H1 (cell line): ENCODE measurements at regions not wholly inside any gene's neighbourhood (a gene's known extent, or its start where the extent isn't known, plus 50 kb on each side); places are given as distances from the start of the nearest gene placed in this dataset.

Source experiments
- CTCF ChIA-PET: fragments of 300-600 bp; sonication (Branson Sonifier 250); formaldehyde crosslinking; loops from one replicate; lab custom pipeline; 2021; ENCODE audit not compliant: partially characterized antibody; lab: Charles Lee
- POLR2A ChIA-PET: fragments of 300-600 bp; sonication (Branson Sonifier 250); formaldehyde crosslinking; loops from one replicate; lab custom pipeline; 2021; ENCODE audit warnings: inconsistent platforms; ENCODE audit not compliant: partially characterized antibody; lab: Charles Lee
- DNase-seq, 2 experiments: peaks; one replicate each; pipeline versions ENCODE4 v3.0.0 to v3.0.0-alpha.2; 2010 to 2022; ENCODE audit warnings: low spot score in 2 of 2, low read depth in 1 of 2, mixed read lengths in 1 of 2
- FAIRE-seq: peaks from 2 replicates; lab custom pipeline; 2011; peaks lifted over from hg19 to GRCh38; lab: Jason Lieb, UNC
- H2AFZ ChIP-seq: 2 replicates; pipeline ENCODE4 v1.8.1; 2012; ENCODE audit warnings: low read length, inconsistent platforms
- H2AK5ac ChIP-seq: 2 replicates; pipeline ENCODE4 v1.6.1; 2013; ENCODE audit warnings: low read depth, low read length
- H2BK120ac ChIP-seq: replicated peaks from 2 replicates; pipeline ENCODE3; 2013; ENCODE audit warnings: low read depth, low read length, inconsistent platforms
- H2BK12ac ChIP-seq: 2 replicates; pipeline ENCODE4 v1.6.1; 2013; ENCODE audit warnings: low read depth, low read length
- H2BK15ac ChIP-seq: 2 replicates; pipeline ENCODE4 v1.6.1; 2013; ENCODE audit warnings: low read length
- H2BK20ac ChIP-seq: 2 replicates; pipeline ENCODE4 v1.6.1; 2013; ENCODE audit warnings: low read length
- H2BK5ac ChIP-seq: 2 replicates; pipeline ENCODE4 v1.6.1; 2013; ENCODE audit warnings: low read depth, low read length
- H3K14ac ChIP-seq: 2 replicates; pipeline ENCODE4 v1.6.1; 2013; ENCODE audit warnings: inconsistent platforms; ENCODE audit not compliant: insufficient read length
- H3K18ac ChIP-seq: 2 replicates; pipeline ENCODE4 v1.6.1; 2013; ENCODE audit warnings: low read length; ENCODE audit errors: extremely low read depth
- H3K23ac ChIP-seq: 2 replicates; pipeline ENCODE4 v1.6.1; 2013; ENCODE audit warnings: inconsistent platforms; ENCODE audit not compliant: insufficient read length
- H3K23me2 ChIP-seq: 2 replicates; pipeline ENCODE4 v1.6.1; 2013; ENCODE audit warnings: low read depth, low read length
- H3K27ac ChIP-seq: 2 replicates; pipeline ENCODE4 v1.6.1; 2011; ENCODE audit warnings: low read depth, low read length, inconsistent platforms
- H3K27me3 ChIP-seq, 4 experiments: replicated peaks in 1 of 4; 1 replicate in 1 of 4; 2 replicates in 3 of 4; pipeline versions ENCODE4 v1.6.1 to v1.8.1; 2011 to 2013; ENCODE audit warnings: low read length in 3 of 4, mild to moderate bottlenecking in 3 of 4, inconsistent platforms in 2 of 4, mixed read lengths in 2 of 4, moderate library complexity in 1 of 4; ENCODE audit not compliant: control insufficient read depth in 3 of 4, insufficient read depth in 3 of 4; ENCODE audit errors: extremely low read depth in 1 of 4
- H3K36me3 ChIP-seq, 4 experiments: 2 replicates each; pipeline versions ENCODE4 v1.6.1 to v1.8.1; 2011 to 2013; ENCODE audit warnings: mild to moderate bottlenecking in 4 of 4, low read length in 3 of 4, moderate library complexity in 2 of 4, control low read depth in 1 of 4, inconsistent platforms in 1 of 4; ENCODE audit not compliant: insufficient read depth in 4 of 4, control insufficient read depth in 2 of 4
- H3K4ac ChIP-seq: replicated peaks from 2 replicates; pipeline ENCODE3; 2013; ENCODE audit warnings: low read length, low read depth, mixed read lengths, inconsistent platforms; ENCODE audit not compliant: insufficient read length
- H3K4me1 ChIP-seq, 4 experiments: replicated peaks in 1 of 4; 1 replicate in 1 of 4; 2 replicates in 3 of 4; pipeline versions ENCODE4 v1.6.1 to v1.8.1; 2011 to 2013; ENCODE audit warnings: low read length in 3 of 4, inconsistent platforms in 2 of 4, mixed read lengths in 1 of 4; ENCODE audit not compliant: insufficient read depth in 4 of 4, control insufficient read depth in 3 of 4
- H3K4me2 ChIP-seq, 2 experiments: 2 replicates each; pipeline versions ENCODE4 v1.6.1 to v1.8.1; 2011 to 2013; ENCODE audit warnings: low read depth in 2 of 2, low read length in 2 of 2, control low read depth in 1 of 2, inconsistent platforms in 1 of 2, mild to moderate bottlenecking in 1 of 2; ENCODE audit not compliant: insufficient read depth in 1 of 2
- H3K4me3 ChIP-seq, 4 experiments: fragments of 200-600, 300-600 bp in 1 of 4; sonication (generic), shearing (Covaris generic), sonication (Bioruptor Twin) in 1 of 4; 2 replicates each; pipeline versions ENCODE4 v1.5.1 to v1.8.1; 2011 to 2016; ENCODE audit warnings: low read length in 4 of 4, low read depth in 3 of 4, control low read depth in 2 of 4, inconsistent platforms in 2 of 4, mild to moderate bottlenecking in 2 of 4, mixed read lengths in 1 of 4, moderate library complexity in 1 of 4; ENCODE audit not compliant: insufficient read depth in 2 of 4; ENCODE audit errors: extremely low read depth in 1 of 4
- H3K56ac ChIP-seq: replicated peaks from 2 replicates; pipeline ENCODE3; 2013; ENCODE audit warnings: low read depth, mild to moderate bottlenecking, mixed read lengths, low read length, inconsistent platforms; ENCODE audit not compliant: insufficient read length
- H3K79me1 ChIP-seq: 2 replicates; pipeline ENCODE4 v1.6.1; 2013; ENCODE audit warnings: low read depth, low read length, control low read depth
- H3K79me2 ChIP-seq, 2 experiments: 2 replicates each; pipeline versions ENCODE4 v1.6.1 to v1.8.1; 2012 to 2013; ENCODE audit warnings: low read length in 2 of 2, mild to moderate bottlenecking in 2 of 2, inconsistent platforms in 1 of 2; ENCODE audit not compliant: insufficient read depth in 2 of 2, control insufficient read depth in 1 of 2
- H3K9ac ChIP-seq, 4 experiments: replicated peaks in 1 of 4; 1 replicate in 1 of 4; 2 replicates in 3 of 4; pipeline versions ENCODE4 v1.6.1 to v1.8.1; 2011 to 2013; ENCODE audit warnings: low read depth in 3 of 4, low read length in 3 of 4, control low read depth in 2 of 4, mild to moderate bottlenecking in 2 of 4, moderate library complexity in 2 of 4, inconsistent platforms in 1 of 4; ENCODE audit errors: extremely low read depth in 1 of 4
- H3K9me3 ChIP-seq, 2 experiments: 2 replicates each; pipeline versions ENCODE4 v1.6.1 to v1.8.1; 2012 to 2013; ENCODE audit warnings: mild to moderate bottlenecking in 2 of 2, moderate library complexity in 2 of 2, control low read depth in 1 of 2, inconsistent platforms in 1 of 2, low read depth in 1 of 2, low read length in 1 of 2, mixed read lengths in 1 of 2; ENCODE audit not compliant: insufficient read depth in 2 of 2
- H4K20me1 ChIP-seq, 2 experiments: replicated peaks in 1 of 2; 2 replicates each; pipeline versions ENCODE3 to v1.8.1; 2011 to 2013; ENCODE audit warnings: inconsistent platforms in 2 of 2, low read length in 2 of 2, mild to moderate bottlenecking in 1 of 2; ENCODE audit not compliant: insufficient read depth in 2 of 2, control insufficient read depth in 1 of 2
- H4K5ac ChIP-seq: 2 replicates; pipeline ENCODE4 v1.6.1; 2013; ENCODE audit warnings: low read length, low read depth, mixed read lengths, inconsistent platforms; ENCODE audit not compliant: insufficient read length
- H4K8ac ChIP-seq: 2 replicates; pipeline ENCODE4 v1.8.0; 2013; ENCODE audit warnings: mild to moderate bottlenecking, moderate library complexity, low read length, inconsistent platforms; ENCODE audit not compliant: insufficient read depth; ENCODE audit errors: extremely low read depth
- H4K91ac ChIP-seq: replicated peaks from 2 replicates; pipeline ENCODE3; 2013; ENCODE audit warnings: low read length, mixed read lengths, inconsistent platforms; ENCODE audit not compliant: insufficient read length
- BRCA1 ChIP-seq: IDR thresholded peaks from 2 replicates; pipeline ENCODE4 v1.6.1; 2012; ENCODE audit warnings: low read depth, low read length, improper control_type of control experiment
- WGBS, 2 experiments: shearing (Covaris generic) in 1 of 2; methylation state at CpG; one replicate each; pipeline versions ENCODE4 v1.1.6 to v1.1.7; 2013 to 2015; ENCODE audit warnings: low lambda C conversion rate in 2 of 2, mixed read lengths in 2 of 2, inconsistent platforms in 1 of 2, low coverage in 1 of 2, missing lambda C conversion rate in 1 of 2; ENCODE audit not compliant: insufficient replicate concordance in 2 of 2, insufficient coverage in 1 of 2, insufficient read length in 1 of 2; ENCODE audit errors: extremely low coverage in 1 of 2, missing lambda C conversion rate in 1 of 2; 5-methylcytosine and 5-hydroxymethylcytosine counted together

DNA sequence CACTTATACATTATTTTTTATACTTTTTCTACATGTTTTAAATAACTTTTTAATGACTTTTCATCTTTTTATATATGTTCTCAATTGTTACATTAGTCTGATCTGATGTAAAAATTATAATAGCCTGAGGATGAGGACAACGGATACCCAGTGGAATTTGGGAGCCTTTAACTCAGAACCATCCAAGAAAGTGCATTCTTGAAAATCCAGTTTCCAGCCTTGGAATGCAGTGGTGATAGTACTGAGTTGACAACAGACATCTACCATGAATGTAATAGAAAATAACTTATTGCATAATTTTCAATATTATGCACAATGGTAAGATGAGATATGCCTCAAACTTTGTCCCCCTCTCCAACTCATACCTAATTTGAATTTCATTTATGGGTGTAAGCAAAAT lies 120.7 kb upstream of the ZC3H15 start:
- Histone ChIP-seq H2BK15ac (no peak overlapping the region), H2BK12ac (no peak overlapping the region), H3K23ac (no peak overlapping the region), H3K4me2 (no peak overlapping the region), H3K4ac (no peak overlapping the region), H3K9me3 (no peaks in the 10 kb centered on the region), H2AFZ (no peak overlapping the region), H3K27me3 (no peaks in the 10 kb centered on the region), H2BK5ac (no peak overlapping the region), H3K9ac (no peak overlapping the region), H3K23me2 (no peaks in the 10 kb centered on the region), H2AK5ac (no peak overlapping the region), H3K79me2 (no peaks in the 10 kb centered on the region), H3K27ac (no peak overlapping the region), H3K18ac (no peak overlapping the region), H3K14ac (no peak overlapping the region), H3K79me1 (no peaks in the 10 kb centered on the region), H4K5ac (no peak overlapping the region), H3K4me1 (no peaks in the 10 kb centered on the region), H4K20me1 (no peaks in the 10 kb centered on the region), H2BK120ac (no peak overlapping the region), H4K91ac (no peak overlapping the region), H2BK20ac (no peak overlapping the region), H3K4me3 (no peak overlapping the region), H3K36me3 (no peaks in the 10 kb centered on the region), H3K56ac (no peak overlapping the region), H4K8ac (no peak overlapping the region)
- POLR2A ChIA-PET, result no interaction called here
- CTCF ChIA-PET, result no interaction called here
- TF ChIP-seq BRCA1, result no peak
- no peak for DNase-seq
- FAIRE-seq, result no peak
- 82% methylated on average over 1 of the region's 1 CpG; no CpG with 5 or more reads in 1 of the 2 experiments for WGBS, 2 experiments
